ENCODE measurements at regions not wholly inside any gene's neighbourhood (a gene's known extent, or its start where the extent isn't known, plus 50 kb on each side); places are given as distances from the start of the nearest gene placed in this dataset.
A peak's percentile ranks its signal among the peaks of the same experiment; 100 is the strongest.

GRCh38 chr15:95111969-95112368, 880.6 kb downstream of the MCTP2 start:
- Histone ChIP-seq H2AFZ (ENCODE audit: low read length) (no peak overlapping the region), H3K4me2 (ENCODE audit: extremely low read depth, insufficient read depth, low read length) (no peak overlapping the region), H3K27me3 (ENCODE audit: control insufficient read depth, insufficient read depth, low read length) (no peaks in the 10 kb centered on the region), H3K4me3 (replicated peaks in 1 of 4; ENCODE audit: control extremely low read depth in 1 of 4, insufficient read depth in 1 of 4, low read depth in 3 of 4, low read length in 4 of 4) (no peak overlapping the region), H3K9ac (ENCODE audit: insufficient read depth, low read length) (no peak overlapping the region), H4K20me1 (ENCODE audit: control insufficient read depth, extremely low read depth, insufficient read depth, low read length) (no peaks in the 10 kb centered on the region), H3K36me3 (ENCODE audit: control insufficient read depth, insufficient read depth, low read length) (no peaks in the 10 kb centered on the region), H3K4me1 (ENCODE audit: control insufficient read depth, extremely low read depth, insufficient read depth, low read length) (no peaks in the 10 kb centered on the region), H3K79me2 (ENCODE audit: control insufficient read depth, insufficient read depth, low read length) (no peaks in the 10 kb centered on the region), H3K9me3 (ENCODE audit: control insufficient read depth, insufficient read depth, low read depth, low read length) (no peaks in the 10 kb centered on the region), H3K27ac (ENCODE audit: insufficient read depth, low read length) (no peak overlapping the region)
- no peak for TF ChIP-seq EZH2 (IDR thresholded peaks at IDR 0.05; ENCODE audit: low read length, missing control alignments)
- TF ChIP-seq CTCF (conservative IDR thresholded peaks at IDR 0.05 in 1 of 2, IDR thresholded peaks at IDR 0.05 in 1 of 2; ENCODE audit: low read depth in 1 of 2, low read length in 2 of 2) = no peak
- no peak for DNase-seq (ENCODE audit: low read depth in 2 of 2)

GRCh38 chr15:95113041-95113440, 881.7 kb downstream of the MCTP2 start:
- H3K4me3 ChIP-seq (replicated peaks in 1 of 4; ENCODE audit: control extremely low read depth in 1 of 4, insufficient read depth in 1 of 4, low read depth in 3 of 4, low read length in 4 of 4) = no peak overlapping the region
- TF ChIP-seq CTCF (conservative IDR thresholded peaks at IDR 0.05 in 1 of 2, IDR thresholded peaks at IDR 0.05 in 1 of 2; ENCODE audit: low read depth in 1 of 2, low read length in 2 of 2) (no peak), EZH2 (IDR thresholded peaks at IDR 0.05; ENCODE audit: low read length, missing control alignments) (no peak)
- no peaks in the 10 kb centered on the region for H4K20me1 ChIP-seq (ENCODE audit: control insufficient read depth, extremely low read depth, insufficient read depth, low read length)
- DNase-seq (ENCODE audit: low read depth in 2 of 2) = no peak
- H3K27me3 ChIP-seq (ENCODE audit: control insufficient read depth, insufficient read depth, low read length) = no peaks in the 10 kb centered on the region
- no peak overlapping the region for H3K27ac ChIP-seq (ENCODE audit: insufficient read depth, low read length)
- H3K4me1 ChIP-seq (ENCODE audit: control insufficient read depth, extremely low read depth, insufficient read depth, low read length) = no peaks in the 10 kb centered on the region
- H3K9me3 ChIP-seq (ENCODE audit: control insufficient read depth, insufficient read depth, low read depth, low read length) = no peaks in the 10 kb centered on the region
- no peaks in the 10 kb centered on the region for H3K79me2 ChIP-seq (ENCODE audit: control insufficient read depth, insufficient read depth, low read length)
- H3K4me2 ChIP-seq (ENCODE audit: extremely low read depth, insufficient read depth, low read length) = no peak overlapping the region
- no peaks in the 10 kb centered on the region for H3K36me3 ChIP-seq (ENCODE audit: control insufficient read depth, insufficient read depth, low read length)
- no peak overlapping the region for H3K9ac ChIP-seq (ENCODE audit: insufficient read depth, low read length)
- no peak overlapping the region for H2AFZ ChIP-seq (ENCODE audit: low read length)

- Histone ChIP-seq H3K36me3 (ENCODE audit: control insufficient read depth, insufficient read depth, low read length) (no peaks in the 10 kb centered on the region), H4K20me1 (ENCODE audit: control insufficient read depth, extremely low read depth, insufficient read depth, low read length) (no peaks in the 10 kb centered on the region), H3K27me3 (ENCODE audit: control insufficient read depth, insufficient read depth, low read length) (no peaks in the 10 kb centered on the region), H3K4me1 (ENCODE audit: control insufficient read depth, extremely low read depth, insufficient read depth, low read length) (no peaks in the 10 kb centered on the region), H3K9me3 (ENCODE audit: control insufficient read depth, insufficient read depth, low read depth, low read length) (no peaks in the 10 kb centered on the region), H3K4me2 (ENCODE audit: extremely low read depth, insufficient read depth, low read length) (no peak overlapping the region), H3K79me2 (ENCODE audit: control insufficient read depth, insufficient read depth, low read length) (no peaks in the 10 kb centered on the region), H3K4me3 (replicated peaks in 1 of 4; ENCODE audit: control extremely low read depth in 1 of 4, insufficient read depth in 1 of 4, low read depth in 3 of 4, low read length in 4 of 4) (no peak overlapping the region), H3K9ac (ENCODE audit: insufficient read depth, low read length) (no peak overlapping the region), H2AFZ (ENCODE audit: low read length) (no peak overlapping the region), H3K27ac (ENCODE audit: insufficient read depth, low read length) (no peak overlapping the region)
- DNase-seq (ENCODE audit: low read depth in 2 of 2) = peak in 1 of 2 donors; percentile 52
- TF ChIP-seq CTCF (conservative IDR thresholded peaks at IDR 0.05 in 1 of 2, IDR thresholded peaks at IDR 0.05 in 1 of 2; ENCODE audit: low read depth in 1 of 2, low read length in 2 of 2) (no peak), EZH2 (IDR thresholded peaks at IDR 0.05; ENCODE audit: low read length, missing control alignments) (no peak)
Measured at GRCh38 chr15:95119041-95119610, 887.8 kb downstream of the MCTP2 start.

Measured in fibroblast of lung (primary cell).